ENCODE measurements at regions not wholly inside any gene's neighbourhood (a gene's known extent, or its start where the extent isn't known, plus 50 kb on each side); places are given as distances from the start of the nearest gene placed in this dataset.

- TF ChIP-seq ZFP30 (CRISPR knock-in tag; IDR thresholded peaks at IDR 0.05) (no peak), ZFP3 (CRISPR knock-in tag; IDR thresholded peaks at IDR 0.05) (no peak), PPARA (CRISPR knock-in tag; IDR thresholded peaks at IDR 0.05; ENCODE audit: borderline replicate concordance) (no peak), ARNTL (CRISPR knock-in tag; IDR thresholded peaks at IDR 0.05; ENCODE audit: borderline replicate concordance, low read depth) (no peak), GLIS3 (CRISPR knock-in tag; IDR thresholded peaks at IDR 0.05) (no peak), ISL1 (CRISPR knock-in tag; IDR thresholded peaks at IDR 0.05) (no peak), TOX (CRISPR knock-in tag; IDR thresholded peaks at IDR 0.05; ENCODE audit: borderline replicate concordance) (no peak), ZNF8 (CRISPR knock-in tag; IDR thresholded peaks at IDR 0.05) (no peak), ESRRG (CRISPR knock-in tag; IDR thresholded peaks at IDR 0.05) (no peak), RARB (CRISPR knock-in tag; IDR thresholded peaks at IDR 0.05) (no peak), SNAI2 (CRISPR knock-in tag; IDR thresholded peaks at IDR 0.05) (no peak), PATZ1 (CRISPR knock-in tag; IDR thresholded peaks at IDR 0.05; ENCODE audit: borderline replicate concordance) (no peak)
Measured at GRCh38 chr5:145111420-145111819, 723.7 kb downstream of the PRELID2 start.
